GM19239 (cell line): ENCODE measurements at regions not wholly inside any gene's neighbourhood (a gene's known extent, or its start where the extent isn't known, plus 50 kb on each side); places are given as distances from the start of the nearest gene placed in this dataset.
A peak's percentile ranks its signal among the peaks of the same experiment; 100 is the strongest.

Experiments
- DNase-seq: peaks from one replicate; pipeline ENCODE4 v3.0.0; 2011; ENCODE audit warnings: low spot score; ENCODE audit not compliant: insufficient read length
- FAIRE-seq: peaks from 2 replicates; lab custom pipeline; 2011; peaks lifted over from hg19 to GRCh38; lab: Jason Lieb, UNC

GRCh38 chr11:11056316-11056715 is 198.5 kb upstream of the ZBED5 start:
- DNase-seq: no peak
- FAIRE-seq: no peak

- DNase-seq (no peak), FAIRE-seq (no peak)
Observed at GRCh38 chr11:11047851-11048610, 190.2 kb upstream of the ZBED5 start.

GRCh38 chr11:11046781-11047180 is 188.9 kb upstream of the ZBED5 start:
- FAIRE-seq: no peak

DNA sequence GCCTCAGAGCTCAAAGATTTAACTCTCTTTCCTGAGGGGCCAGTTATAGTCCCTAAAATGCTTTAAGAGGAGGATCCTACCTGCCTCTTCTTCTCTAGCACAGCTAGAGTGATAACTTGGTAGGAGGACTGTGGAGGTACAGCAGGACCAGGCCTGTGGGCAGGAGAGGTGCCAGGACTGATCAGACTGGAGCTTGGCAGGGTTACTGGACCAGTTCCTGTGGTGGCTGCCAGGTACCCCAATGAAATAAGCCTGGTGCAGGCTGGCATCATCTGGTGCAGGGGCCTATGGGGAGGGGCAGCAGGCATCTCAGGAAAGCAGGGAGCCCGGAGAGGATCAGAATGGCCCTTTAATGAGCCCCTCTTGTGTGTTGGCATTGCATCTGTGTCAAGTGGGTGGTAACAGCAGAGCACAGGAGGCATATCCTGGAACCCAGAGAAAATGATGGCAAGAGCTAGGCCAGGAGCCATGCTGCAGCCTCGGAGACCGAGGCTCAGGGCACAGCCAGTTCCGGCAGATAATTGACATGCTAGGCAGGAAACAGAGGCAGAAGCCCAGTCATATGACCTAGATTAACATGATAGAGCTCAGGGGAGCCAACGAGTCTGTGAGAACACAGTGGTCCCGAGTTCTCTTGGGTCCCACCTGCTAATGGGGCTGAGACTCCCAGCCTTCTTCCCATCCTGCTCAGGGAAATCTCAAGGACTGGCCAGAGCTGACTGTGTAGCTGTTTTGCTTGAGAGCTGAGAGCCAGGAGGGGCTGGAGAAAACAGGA is 187.5 kb upstream of the ZBED5 start:
- DNase-seq: no peak

More at GRCh38 chr11:11046781-11047180, 188.9 kb upstream of the ZBED5 start:
- no peak for DNase-seq

DNA sequence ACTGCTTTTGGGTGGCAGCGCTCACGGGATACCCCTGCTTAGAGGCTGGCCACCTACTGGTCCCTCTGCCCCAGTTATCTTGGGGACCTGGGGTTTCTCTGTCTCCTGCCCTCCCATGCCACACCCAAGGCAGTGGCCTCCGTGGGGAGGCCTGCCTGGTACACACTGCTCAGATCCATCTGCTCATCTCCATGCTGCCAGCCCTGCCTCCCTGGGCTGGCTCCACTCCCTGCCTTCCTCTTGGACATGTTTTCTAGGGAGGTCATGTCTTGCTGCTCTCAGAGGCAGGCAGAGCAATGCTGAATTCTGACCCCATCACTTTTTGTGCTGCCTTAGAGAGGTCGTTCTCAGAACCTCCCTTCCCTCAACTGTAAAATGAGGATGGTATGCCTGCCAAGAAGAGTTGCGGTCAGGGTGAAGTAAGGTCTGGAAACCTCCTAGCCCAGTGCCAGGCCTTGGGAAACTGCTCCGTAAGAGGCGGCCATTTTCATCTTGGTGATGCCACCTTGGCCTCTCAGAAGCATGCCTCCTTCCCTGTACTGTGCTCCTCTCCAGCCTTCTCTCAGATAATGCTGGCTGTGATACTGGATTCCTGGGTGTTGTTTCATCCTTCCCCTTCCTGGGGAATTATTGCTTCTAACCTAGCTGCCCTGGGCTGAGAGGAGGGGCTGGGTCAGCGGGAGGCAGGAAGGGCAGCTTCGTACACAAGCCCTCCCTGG is 186.4 kb upstream of the ZBED5 start:
- no peak for FAIRE-seq
- no peak for DNase-seq

More for the DNA sequence above, 187.5 kb upstream of the ZBED5 start:
- no peak for FAIRE-seq

DNA sequence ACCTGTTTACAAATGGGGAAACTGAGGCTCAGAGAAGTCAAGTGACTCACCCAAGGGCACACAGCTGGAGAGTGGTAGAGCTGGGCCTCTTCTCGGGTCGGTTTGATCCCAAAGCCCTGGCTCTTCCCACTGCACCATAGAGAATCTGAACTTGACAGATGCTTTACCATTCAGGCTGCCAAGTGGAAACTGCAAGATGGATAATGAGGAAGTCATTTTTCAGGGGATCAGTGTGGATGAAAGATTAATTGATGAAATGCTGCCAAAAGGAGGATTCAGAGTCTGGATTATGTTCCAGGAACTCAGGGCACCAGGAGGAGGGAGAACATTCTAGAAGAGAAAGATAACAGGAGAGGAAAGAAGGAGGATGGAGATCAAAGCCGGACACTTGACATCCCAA is 185.9 kb upstream of the ZBED5 start:
- FAIRE-seq: no peak
- DNase-seq: no peak

DNA sequence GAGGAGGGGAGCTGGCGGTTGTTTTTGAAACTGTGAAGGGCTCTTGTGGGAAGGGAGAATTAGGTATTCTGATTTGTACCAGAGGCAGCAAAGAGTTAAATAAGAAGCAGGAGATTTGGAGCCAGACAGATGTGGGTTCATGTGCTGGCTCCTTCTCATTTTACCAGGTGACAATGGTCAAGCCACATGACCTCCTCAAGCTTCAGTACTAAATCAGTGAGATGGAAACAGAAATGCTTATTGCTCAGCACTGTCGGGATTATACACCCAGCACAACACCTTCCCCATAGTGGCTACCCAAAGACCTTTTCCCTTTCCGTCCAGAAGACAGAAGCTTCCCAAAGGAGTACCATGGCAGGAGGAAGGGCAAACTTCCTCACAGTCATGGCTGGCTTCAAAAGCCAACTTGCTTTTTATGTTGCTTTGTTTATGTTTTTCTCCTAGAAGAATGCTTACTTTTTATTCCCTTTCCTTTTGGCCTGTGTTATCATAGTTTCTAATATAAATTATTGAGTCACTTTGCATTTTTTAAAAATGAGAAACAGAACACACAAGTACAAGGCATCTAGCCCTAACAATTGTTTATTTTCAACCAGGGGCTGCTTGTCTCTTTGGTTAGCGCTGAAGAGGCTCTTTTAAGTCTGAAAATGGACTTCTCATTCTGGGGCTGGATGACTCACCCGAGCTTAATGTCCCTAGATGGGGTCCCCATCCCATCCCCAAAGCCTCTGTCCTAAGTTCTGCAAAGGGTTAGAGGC is 181.5 kb upstream of the ZBED5 start:
- DNase-seq (no peak), FAIRE-seq (no peak)

GRCh38 chr11:11038782-11039181 is 180.9 kb upstream of the ZBED5 start:
- no peak for DNase-seq
- no peak for FAIRE-seq

DNA sequence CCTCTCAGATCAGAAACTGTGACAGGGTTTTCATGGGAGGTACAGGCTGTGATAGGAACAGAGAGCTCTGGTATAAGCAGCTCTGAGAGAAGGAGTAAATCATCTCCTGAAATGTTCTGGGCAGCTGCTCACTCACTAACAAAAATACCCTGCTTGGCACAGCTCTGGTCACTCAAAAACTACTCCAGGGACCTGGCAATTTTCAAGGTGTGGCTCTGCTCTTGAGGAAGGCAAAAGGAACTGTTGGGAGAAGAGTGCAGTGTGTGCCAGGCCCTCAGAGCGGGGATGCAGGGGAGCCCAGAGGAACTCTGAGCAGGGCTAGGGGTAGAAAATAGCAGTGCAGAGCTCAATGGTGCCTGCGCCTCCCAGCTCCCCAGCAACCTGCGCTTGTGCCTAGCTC is 180.5 kb upstream of the ZBED5 start:
- FAIRE-seq: no peak
- DNase-seq: no peak

DNA sequence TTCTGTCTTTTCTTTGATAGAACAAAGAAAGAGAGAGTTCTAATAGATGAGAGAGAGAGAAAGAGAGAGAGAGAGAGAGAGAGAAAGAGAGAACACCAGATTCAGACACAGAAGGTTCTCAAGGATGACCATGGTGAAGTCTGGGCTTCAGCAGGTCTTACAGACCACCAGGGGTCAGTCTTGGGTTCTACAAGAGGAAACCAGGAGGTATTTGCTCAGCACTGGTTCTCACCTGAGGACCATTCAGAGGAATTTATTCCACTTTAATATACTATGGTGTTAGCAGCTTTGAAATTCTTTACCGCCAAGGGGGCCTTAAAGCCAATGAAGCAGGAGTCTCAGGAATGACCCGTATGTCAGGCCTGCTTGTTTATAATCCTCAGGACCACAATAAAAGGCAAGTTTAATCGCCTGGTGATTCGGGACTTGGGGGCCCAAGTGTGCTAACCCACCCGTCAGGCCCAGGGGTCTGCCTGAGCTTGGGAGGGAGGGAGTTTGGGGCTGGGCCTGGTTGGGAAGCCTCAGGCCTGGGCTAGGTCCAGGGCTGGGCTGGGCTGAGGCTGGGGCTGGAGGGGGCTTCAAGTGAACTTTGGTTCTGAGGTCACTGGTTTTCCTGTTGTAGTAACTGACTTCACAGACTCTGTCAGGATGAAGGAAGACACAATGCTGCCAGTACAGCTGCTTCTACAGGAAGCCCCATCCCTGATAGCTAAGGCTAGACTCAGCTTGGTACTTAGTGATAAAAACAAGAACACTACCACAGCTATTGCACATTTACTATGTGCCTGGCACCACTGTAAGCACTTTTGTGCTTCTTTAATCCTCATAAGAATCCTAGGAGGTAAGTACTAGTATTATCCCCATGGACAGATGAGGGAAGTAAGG is 179.2 kb upstream of the ZBED5 start:
- DNase-seq: peak; percentile 10
- FAIRE-seq: peak; percentile 87

GRCh38 chr11:11036185-11036847 is 178.5 kb upstream of the ZBED5 start:
- FAIRE-seq: no peak
- DNase-seq: no peak

GRCh38 chr11:11035331-11035730 is 177.5 kb upstream of the ZBED5 start:
- DNase-seq: no peak

GRCh38 chr11:11034476-11034875 is 176.6 kb upstream of the ZBED5 start:
- FAIRE-seq: no peak
- DNase-seq: no peak

More at GRCh38 chr11:11035331-11035730, 177.5 kb upstream of the ZBED5 start:
- FAIRE-seq: no peak

- DNase-seq (no peak), FAIRE-seq (no peak)
Observed at GRCh38 chr11:11032066-11032465, 174.2 kb upstream of the ZBED5 start.

GRCh38 chr11:11029027-11029426 is 171.2 kb upstream of the ZBED5 start:
- FAIRE-seq (no peak), DNase-seq (no peak)

- FAIRE-seq (peak; percentile 44), DNase-seq (peak; percentile 21)
Observed at GRCh38 chr11:11028017-11028692, 170.3 kb upstream of the ZBED5 start.

DNA sequence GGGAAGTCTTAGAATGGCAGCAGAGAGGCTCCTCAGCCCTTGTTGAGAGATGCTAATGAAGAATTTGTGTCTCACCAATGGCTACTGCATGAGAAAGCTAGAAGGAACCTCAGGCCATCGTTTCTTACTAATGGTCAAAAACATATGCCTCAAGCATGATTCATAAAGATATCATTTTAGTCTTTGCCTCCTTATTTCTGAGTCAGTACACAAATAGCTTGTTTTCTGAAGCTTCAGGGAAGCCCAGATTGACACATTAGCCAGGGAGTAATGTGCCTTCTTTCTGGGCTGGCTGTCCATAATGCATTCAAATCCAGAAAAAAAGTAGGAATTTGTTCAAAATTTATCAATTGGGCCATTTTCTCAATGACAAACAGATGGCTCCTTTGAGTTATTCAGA is 169.4 kb upstream of the ZBED5 start:
- no peak for DNase-seq
- no peak for FAIRE-seq

DNA sequence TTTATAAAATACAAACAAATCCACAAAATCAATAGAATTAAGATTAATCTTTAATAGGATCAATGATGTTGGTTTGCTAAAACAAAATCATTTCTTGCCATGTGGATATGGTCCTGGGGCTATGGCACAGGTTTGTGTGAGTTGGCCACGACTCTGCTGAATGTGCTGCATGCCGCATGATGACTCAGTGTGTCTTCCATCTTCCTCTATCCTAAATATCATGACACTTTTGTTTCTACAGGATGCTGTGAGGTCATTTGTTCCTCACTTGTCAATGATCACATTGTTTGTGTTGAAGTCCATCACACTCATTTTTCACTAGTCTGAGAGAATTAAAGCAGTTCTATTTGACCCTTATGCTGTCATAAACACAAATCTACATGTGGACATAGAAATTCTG is 167.2 kb upstream of the ZBED5 start:
- FAIRE-seq (no peak), DNase-seq (no peak)
